ENCODE measurements at regions not wholly inside any gene's neighbourhood (a gene's known extent, or its start where the extent isn't known, plus 50 kb on each side); places are given as distances from the start of the nearest gene placed in this dataset.
A peak's percentile ranks its signal among the peaks of the same experiment; 100 is the strongest.
"Not testable (repeated sequence)": the region's sequence is repeated elsewhere in the genome, so short reads cannot be mapped to it uniquely, and the experiment has no call there.

GRCh38 chr3:106842151-106842550, 535.1 kb upstream of the CCDC54 start:
- WGBS, 2 donors = 86 to 91% methylated on average over 2 of the region's 2 CpGs
- no peaks in the 10 kb centered on the region for H3K36me3 ChIP-seq (ENCODE audit: control insufficient read depth in 1 of 2, insufficient read depth in 2 of 2, low read length in 1 of 2)
- no peak overlapping the region for H3K27ac ChIP-seq (ENCODE audit: low read depth in 1 of 2, low read length in 2 of 2)
- H3K4me3 ChIP-seq (ENCODE audit: low read length in 2 of 2) = no peak overlapping the region
- H3K9me3 ChIP-seq (ENCODE audit: control insufficient read depth, low read length) = no peaks in the 10 kb centered on the region
- intact Hi-C loops (cut with DNase I) = no loop called here
- no peak for DNase-seq
- no peaks in the 10 kb centered on the region for H3K27me3 ChIP-seq (ENCODE audit: control insufficient read depth in 1 of 2, insufficient read depth in 2 of 2, low read length in 1 of 2)
- ATAC-seq (ENCODE audit: low FRiP score) = no peak
- no peaks in the 10 kb centered on the region for H3K4me1 ChIP-seq (ENCODE audit: control insufficient read depth in 1 of 2, insufficient read depth in 2 of 2, low read length in 2 of 2)

GRCh38 chr3:106844638-106845037, 532.6 kb upstream of the CCDC54 start:
- no peak for ATAC-seq (ENCODE audit: low FRiP score)
- Histone ChIP-seq H3K36me3 (ENCODE audit: control insufficient read depth in 1 of 2, insufficient read depth in 2 of 2, low read length in 1 of 2) (no peaks in the 10 kb centered on the region), H3K9me3 (ENCODE audit: control insufficient read depth, low read length) (no peaks in the 10 kb centered on the region), H3K27ac (ENCODE audit: low read depth in 1 of 2, low read length in 2 of 2) (no peak overlapping the region), H3K4me3 (ENCODE audit: low read length in 2 of 2) (no peak overlapping the region), H3K27me3 (ENCODE audit: control insufficient read depth in 1 of 2, insufficient read depth in 2 of 2, low read length in 1 of 2) (no peaks in the 10 kb centered on the region), H3K4me1 (ENCODE audit: control insufficient read depth in 1 of 2, insufficient read depth in 2 of 2, low read length in 2 of 2) (no peaks in the 10 kb centered on the region)
- intact Hi-C loops (cut with DNase I) = no loop called here
- no peak for DNase-seq

DNA sequence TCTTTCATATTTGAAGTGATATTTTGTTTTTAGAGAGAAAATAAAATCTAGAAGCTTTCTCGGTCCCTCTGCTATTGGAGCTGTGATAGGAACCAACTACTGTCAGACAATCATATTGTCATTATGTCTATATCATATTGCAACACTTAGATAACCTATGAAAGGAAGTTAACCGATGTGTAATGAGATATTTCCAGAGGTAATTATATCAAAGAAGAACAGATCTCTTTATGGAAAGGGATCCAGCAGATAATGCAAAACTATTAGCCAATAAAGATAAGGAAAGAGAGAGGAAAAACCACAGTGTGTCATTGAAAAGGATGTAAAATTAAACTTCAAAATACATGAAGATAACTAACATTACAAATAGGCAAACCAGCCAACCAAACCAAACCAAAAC, 529.1 kb upstream of the CCDC54 start:
- H3K27me3 ChIP-seq (ENCODE audit: control insufficient read depth in 1 of 2, insufficient read depth in 2 of 2, low read length in 1 of 2) = no peaks in the 10 kb centered on the region
- DNase-seq (no peak), ATAC-seq (ENCODE audit: low FRiP score) (no peak)
- H3K36me3 ChIP-seq (ENCODE audit: control insufficient read depth in 1 of 2, insufficient read depth in 2 of 2, low read length in 1 of 2) = no peaks in the 10 kb centered on the region
- WGBS, 2 donors = 92 to 95% methylated on average over 2 of the region's 2 CpGs
- no peak overlapping the region for H3K27ac ChIP-seq (ENCODE audit: low read depth in 1 of 2, low read length in 2 of 2)
- peaks cover 0 to 5% of the 10 kb centered on the region in 2 donors for H3K4me1 ChIP-seq (ENCODE audit: control insufficient read depth in 1 of 2, insufficient read depth in 2 of 2, low read length in 2 of 2)
- no peaks in the 10 kb centered on the region for H3K9me3 ChIP-seq (ENCODE audit: control insufficient read depth, low read length)
- intact Hi-C loops (cut with DNase I) = no loop called here
- no peak overlapping the region for H3K4me3 ChIP-seq (ENCODE audit: low read length in 2 of 2)

GRCh38 chr3:106850437-106850836, 526.8 kb upstream of the CCDC54 start:
- Histone ChIP-seq H3K27ac (ENCODE audit: low read depth in 1 of 2, low read length in 2 of 2) (no peak overlapping the region), H3K4me1 (ENCODE audit: control insufficient read depth in 1 of 2, insufficient read depth in 2 of 2, low read length in 2 of 2) (peaks cover 0 to 5% of the 10 kb centered on the region in 2 donors), H3K9me3 (ENCODE audit: control insufficient read depth, low read length) (no peaks in the 10 kb centered on the region), H3K4me3 (ENCODE audit: low read length in 2 of 2) (no peak overlapping the region), H3K36me3 (ENCODE audit: control insufficient read depth in 1 of 2, insufficient read depth in 2 of 2, low read length in 1 of 2) (no peaks in the 10 kb centered on the region), H3K27me3 (ENCODE audit: control insufficient read depth in 1 of 2, insufficient read depth in 2 of 2, low read length in 1 of 2) (no peaks in the 10 kb centered on the region)
- intact Hi-C loops (cut with DNase I) = no loop called here
- ATAC-seq (ENCODE audit: low FRiP score) = no peak
- DNase-seq = no peak
- WGBS, 2 donors = 9 to 11% methylated on average over 3 of the region's 3 CpGs

GRCh38 chr3:106858321-106858720, 518.9 kb upstream of the CCDC54 start:
- H3K36me3 ChIP-seq (ENCODE audit: control insufficient read depth in 1 of 2, insufficient read depth in 2 of 2, low read length in 1 of 2); ATAC-seq (ENCODE audit: low FRiP score); H3K4me1 ChIP-seq (ENCODE audit: control insufficient read depth in 1 of 2, insufficient read depth in 2 of 2, low read length in 2 of 2); H3K9me3 ChIP-seq (ENCODE audit: control insufficient read depth, low read length); intact Hi-C loops (cut with DNase I); H3K27ac ChIP-seq (ENCODE audit: low read depth in 1 of 2, low read length in 2 of 2); H3K27me3 ChIP-seq (ENCODE audit: control insufficient read depth in 1 of 2, insufficient read depth in 2 of 2, low read length in 1 of 2); H3K4me3 ChIP-seq (ENCODE audit: low read length in 2 of 2); DNase-seq: not testable (repeated sequence)
- 75 to 80% methylated on average over 3 of the region's 3 CpGs for WGBS, 2 donors

DNA sequence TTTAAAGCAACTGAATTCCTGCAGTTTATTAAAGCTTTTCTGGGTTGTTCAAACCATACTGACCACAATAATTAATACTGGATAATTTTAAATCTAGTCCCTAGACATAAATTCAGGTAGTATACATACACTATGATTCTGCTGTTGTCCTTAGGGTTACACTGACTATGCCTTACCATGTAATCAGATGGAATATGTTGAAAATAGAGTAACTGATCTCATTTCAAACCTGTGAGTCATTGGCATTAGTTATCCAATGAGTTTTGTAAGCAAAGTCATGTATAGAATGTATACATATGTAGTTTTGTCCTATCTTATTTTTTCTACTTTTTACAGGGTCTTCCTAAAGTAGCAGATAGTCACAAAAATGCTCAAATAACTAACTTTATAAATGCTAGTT, 517.1 kb upstream of the CCDC54 start:
- Histone ChIP-seq H3K36me3 (ENCODE audit: control insufficient read depth in 1 of 2, insufficient read depth in 2 of 2, low read length in 1 of 2) (no peaks in the 10 kb centered on the region), H3K9me3 (ENCODE audit: control insufficient read depth, low read length) (no peaks in the 10 kb centered on the region), H3K27ac (ENCODE audit: low read depth in 1 of 2, low read length in 2 of 2) (no peak overlapping the region), H3K27me3 (ENCODE audit: control insufficient read depth in 1 of 2, insufficient read depth in 2 of 2, low read length in 1 of 2) (no peaks in the 10 kb centered on the region), H3K4me3 (ENCODE audit: low read length in 2 of 2) (no peak overlapping the region), H3K4me1 (ENCODE audit: control insufficient read depth in 1 of 2, insufficient read depth in 2 of 2, low read length in 2 of 2) (no peaks in the 10 kb centered on the region)
- DNase-seq = no peak
- ATAC-seq (ENCODE audit: low FRiP score) = no peak
- intact Hi-C loops (cut with DNase I) = no loop called here

- DNase-seq (no peak), ATAC-seq (ENCODE audit: low FRiP score) (no peak)
- no peaks in the 10 kb centered on the region for H3K36me3 ChIP-seq (ENCODE audit: control insufficient read depth in 1 of 2, insufficient read depth in 2 of 2, low read length in 1 of 2)
- no peaks in the 10 kb centered on the region for H3K9me3 ChIP-seq (ENCODE audit: control insufficient read depth, low read length)
- H3K27ac ChIP-seq (ENCODE audit: low read depth in 1 of 2, low read length in 2 of 2) = no peak overlapping the region
- intact Hi-C loops (cut with DNase I) = no loop called here
- H3K4me1 ChIP-seq (ENCODE audit: control insufficient read depth in 1 of 2, insufficient read depth in 2 of 2, low read length in 2 of 2) = no peaks in the 10 kb centered on the region
- 17% methylated on average over 3 of the region's 3 CpGs for WGBS, 2 donors
- H3K27me3 ChIP-seq (ENCODE audit: control insufficient read depth in 1 of 2, insufficient read depth in 2 of 2, low read length in 1 of 2) = no peaks in the 10 kb centered on the region
- peak overlapping the region in 1 of 2 donors; percentile 10 for H3K4me3 ChIP-seq (ENCODE audit: low read length in 2 of 2)
Observed at GRCh38 chr3:106862067-106862466, 515.2 kb upstream of the CCDC54 start.

DNA sequence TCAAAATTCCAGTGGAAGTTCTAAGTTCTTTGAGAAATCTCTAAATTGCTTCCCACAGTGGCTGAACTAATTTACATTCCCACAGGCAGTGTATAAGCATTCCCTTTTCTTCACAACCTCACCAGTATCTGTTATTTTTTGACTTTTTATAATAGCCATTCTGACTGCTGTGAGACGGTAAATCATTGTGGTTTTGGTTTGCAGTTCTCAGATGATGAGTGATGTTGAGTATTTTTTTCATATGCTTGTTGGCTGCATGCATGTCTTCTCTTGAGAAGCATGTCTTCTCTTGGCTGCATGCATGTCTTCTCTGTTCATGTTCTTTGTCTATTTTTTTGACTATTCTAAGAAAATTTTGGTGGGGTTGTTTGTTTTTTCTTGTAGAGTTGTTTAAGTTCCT, 499.6 kb upstream of the CCDC54 start:
- H3K4me1 ChIP-seq (ENCODE audit: control insufficient read depth in 1 of 2, insufficient read depth in 2 of 2, low read length in 2 of 2) = no peaks in the 10 kb centered on the region
- ATAC-seq (ENCODE audit: low FRiP score) = no peak
- no peaks in the 10 kb centered on the region for H3K36me3 ChIP-seq (ENCODE audit: control insufficient read depth in 1 of 2, insufficient read depth in 2 of 2, low read length in 1 of 2)
- WGBS, 2 donors = 51 to 64% methylated on average over 1 of the region's 1 CpG
- DNase-seq = no peak
- no peak overlapping the region for H3K27ac ChIP-seq (ENCODE audit: low read depth in 1 of 2, low read length in 2 of 2)
- H3K9me3 ChIP-seq (ENCODE audit: control insufficient read depth, low read length) = no peaks in the 10 kb centered on the region
- H3K4me3 ChIP-seq (ENCODE audit: low read length in 2 of 2) = no peak overlapping the region
- no peaks in the 10 kb centered on the region for H3K27me3 ChIP-seq (ENCODE audit: control insufficient read depth in 1 of 2, insufficient read depth in 2 of 2, low read length in 1 of 2)
- intact Hi-C loops (cut with DNase I) = no loop called here

DNA sequence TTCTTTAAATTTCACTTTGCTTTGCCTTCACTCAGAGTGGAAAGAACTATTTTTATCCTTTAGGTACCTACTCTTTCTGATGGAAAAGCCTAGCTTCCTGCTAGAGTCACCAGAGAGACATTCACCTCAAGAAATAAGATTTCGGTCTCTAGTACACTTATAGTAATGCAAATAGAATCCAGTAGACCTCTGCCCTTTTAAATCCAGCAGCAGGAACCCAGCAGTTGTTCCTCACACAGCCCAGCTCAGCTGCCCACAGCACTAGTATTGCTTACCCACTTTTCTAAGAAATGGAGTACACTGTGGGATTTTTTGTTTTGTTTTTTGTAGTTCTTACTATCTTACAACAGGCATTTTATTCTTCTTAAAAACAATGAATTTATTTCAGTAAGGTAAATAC, 497.0 kb upstream of the CCDC54 start:
- 49 to 54% methylated on average over 1 of the region's 1 CpG for WGBS, 2 donors
- no peaks in the 10 kb centered on the region for H3K27me3 ChIP-seq (ENCODE audit: control insufficient read depth in 1 of 2, insufficient read depth in 2 of 2, low read length in 1 of 2)

More for the DNA sequence above, 497.0 kb upstream of the CCDC54 start:
- H3K4me3 ChIP-seq (ENCODE audit: low read length in 2 of 2) = no peak overlapping the region
- no peaks in the 10 kb centered on the region for H3K36me3 ChIP-seq (ENCODE audit: control insufficient read depth in 1 of 2, insufficient read depth in 2 of 2, low read length in 1 of 2)
- H3K27ac ChIP-seq (ENCODE audit: low read depth in 1 of 2, low read length in 2 of 2) = no peak overlapping the region
- DNase-seq = no peak
- no peaks in the 10 kb centered on the region for H3K4me1 ChIP-seq (ENCODE audit: control insufficient read depth in 1 of 2, insufficient read depth in 2 of 2, low read length in 2 of 2)
- no peaks in the 10 kb centered on the region for H3K9me3 ChIP-seq (ENCODE audit: control insufficient read depth, low read length)
- intact Hi-C loops (cut with DNase I) = no loop called here
- no peak for ATAC-seq (ENCODE audit: low FRiP score)

Measured in aorta (tissue), 5 donors.